HG03066 (cell line): ENCODE measurements at regions not wholly inside any gene's neighbourhood (a gene's known extent, or its start where the extent isn't known, plus 50 kb on each side); places are given as distances from the start of the nearest gene placed in this dataset.
"Not testable (repeated sequence)": the region's sequence is repeated elsewhere in the genome, so short reads cannot be mapped to it uniquely, and the experiment has no call there.

ENCODE experiments used
- ATAC-seq: cut with Tn5 transposase; IDR thresholded peaks from one replicate; pipeline ENCODE4 v1.9.1; 2021; ENCODE audit warnings: low read depth; ENCODE audit not compliant: unreplicated experiment

DNA sequence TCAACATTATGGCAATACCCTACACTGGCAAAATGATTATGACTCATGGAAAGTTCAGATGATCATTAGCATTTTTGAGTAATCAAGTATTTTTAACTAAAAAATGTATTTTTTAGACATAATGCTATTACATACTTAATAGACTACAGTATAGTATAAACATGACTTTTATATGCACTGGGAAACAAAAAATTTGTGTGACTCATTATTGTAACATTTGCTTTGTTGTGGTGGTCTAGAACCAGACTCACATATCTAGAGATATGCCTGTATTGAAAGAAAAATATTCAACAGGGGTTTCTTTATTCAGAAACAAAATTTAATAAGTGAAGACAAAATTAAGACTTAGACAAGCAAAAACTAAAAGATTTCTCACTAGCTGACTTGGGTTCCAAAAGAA lies 385.3 kb upstream of the RIOK2 start:
- ATAC-seq, result no peak

DNA sequence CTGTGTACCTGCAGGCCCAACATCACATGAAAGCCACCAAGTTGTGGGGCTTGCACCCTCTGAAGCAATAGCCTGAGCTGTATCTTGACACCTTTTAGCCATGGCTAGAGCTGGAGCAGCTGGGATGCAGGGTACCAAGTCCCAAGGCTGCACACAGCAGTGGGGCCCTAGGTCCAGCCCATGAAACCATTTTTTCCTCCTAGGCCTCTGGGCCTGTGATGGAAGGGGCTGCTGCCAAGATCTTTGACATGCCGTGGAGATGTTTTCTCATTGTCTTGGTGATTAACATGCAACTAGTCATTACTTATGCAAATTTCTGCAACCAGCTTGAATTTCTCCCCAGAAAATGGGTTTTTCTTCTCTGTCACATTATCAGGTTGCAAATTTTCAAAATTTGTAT lies 387.2 kb upstream of the RIOK2 start:
- no peak for ATAC-seq

GRCh38 chr5:97575322-97575721 lies 392.3 kb upstream of the RIOK2 start:
- no peak for ATAC-seq

GRCh38 chr5:97576956-97577355 lies 393.9 kb upstream of the RIOK2 start:
- ATAC-seq, result no peak

DNA sequence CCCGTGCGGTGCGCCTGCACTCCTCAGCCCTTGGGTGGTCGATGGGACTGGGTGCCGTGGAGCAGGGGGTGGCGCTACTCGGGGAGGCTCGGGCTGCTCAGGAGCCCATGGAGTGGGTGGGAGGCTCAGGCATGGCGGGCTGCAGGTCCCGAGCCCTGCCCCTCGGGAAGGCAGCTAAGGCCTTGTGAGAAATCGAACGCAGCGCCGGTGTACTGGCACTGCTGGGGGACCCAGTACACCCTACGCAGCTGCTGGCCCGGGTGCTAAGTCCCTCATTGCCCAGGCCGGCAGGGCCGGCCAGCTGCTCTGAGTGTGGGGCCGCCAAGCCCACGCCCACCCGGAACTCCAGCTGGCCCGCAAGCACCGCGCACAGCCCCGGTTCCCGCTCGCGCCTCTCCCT lies 396.9 kb upstream of the RIOK2 start:
- not testable (repeated sequence) for ATAC-seq

- no peak for ATAC-seq
Measured at GRCh38 chr5:97580746-97581145, 397.7 kb upstream of the RIOK2 start.

DNA sequence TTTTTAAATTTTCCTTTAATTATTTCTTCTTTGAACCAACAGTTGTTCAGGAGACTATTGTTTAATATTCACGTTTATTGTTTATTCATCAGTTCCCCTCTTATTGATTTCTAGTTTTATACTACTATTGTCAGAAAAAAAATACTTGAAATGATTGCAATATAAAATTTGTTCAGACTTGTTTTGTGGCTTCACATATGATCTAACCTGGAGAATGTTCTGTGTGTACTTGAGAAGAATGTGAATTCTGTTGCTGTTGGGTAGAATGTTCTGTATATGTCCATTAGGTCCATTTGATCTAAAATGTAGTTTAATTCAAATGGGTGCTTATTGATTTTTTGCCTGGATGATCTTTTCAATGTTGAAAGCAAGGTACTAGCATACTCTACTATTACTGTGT lies 408.7 kb upstream of the RIOK2 start:
- no peak for ATAC-seq

DNA sequence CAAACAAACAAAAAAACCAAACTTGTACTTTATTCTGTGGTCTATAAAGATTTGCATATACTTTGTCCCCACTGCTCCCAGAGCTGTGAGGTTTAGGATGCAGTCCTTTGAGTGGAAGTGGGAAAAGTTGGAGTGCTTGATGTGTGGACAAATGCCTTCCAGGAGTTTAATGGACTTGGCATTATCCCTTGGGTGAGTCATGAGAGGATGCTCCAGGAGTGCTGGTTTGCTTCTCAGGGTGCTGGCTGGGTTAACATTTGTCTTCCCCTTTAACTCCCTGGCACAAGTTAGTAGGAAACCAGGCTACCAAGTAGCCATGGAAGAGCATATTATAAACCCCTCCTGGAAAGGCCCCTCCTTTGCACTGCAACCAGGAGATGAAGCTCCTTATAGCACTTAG lies 417.4 kb upstream of the RIOK2 start:
- no peak for ATAC-seq

DNA sequence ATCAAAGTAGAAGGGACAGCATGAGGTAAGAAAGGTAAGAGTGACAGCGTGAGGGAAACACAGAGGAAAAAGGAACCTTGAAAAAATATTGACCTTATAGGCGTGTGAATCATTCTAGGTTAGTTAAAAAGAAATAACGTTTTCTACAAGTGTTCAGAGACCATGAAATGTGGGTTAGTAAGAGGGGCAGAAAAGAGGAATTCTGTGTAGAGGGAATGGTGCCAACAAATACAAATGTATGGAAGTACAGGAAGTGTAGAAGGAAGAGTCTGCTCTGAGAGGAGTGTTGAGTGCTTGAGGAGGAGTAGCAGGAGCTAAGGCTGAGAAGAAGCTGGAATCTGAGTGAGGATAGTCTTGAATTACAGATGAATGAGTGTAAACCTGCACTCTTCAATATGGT lies 418.6 kb upstream of the RIOK2 start:
- ATAC-seq, result no peak

GRCh38 chr5:97606531-97606930 lies 423.5 kb upstream of the RIOK2 start:
- no peak for ATAC-seq

DNA sequence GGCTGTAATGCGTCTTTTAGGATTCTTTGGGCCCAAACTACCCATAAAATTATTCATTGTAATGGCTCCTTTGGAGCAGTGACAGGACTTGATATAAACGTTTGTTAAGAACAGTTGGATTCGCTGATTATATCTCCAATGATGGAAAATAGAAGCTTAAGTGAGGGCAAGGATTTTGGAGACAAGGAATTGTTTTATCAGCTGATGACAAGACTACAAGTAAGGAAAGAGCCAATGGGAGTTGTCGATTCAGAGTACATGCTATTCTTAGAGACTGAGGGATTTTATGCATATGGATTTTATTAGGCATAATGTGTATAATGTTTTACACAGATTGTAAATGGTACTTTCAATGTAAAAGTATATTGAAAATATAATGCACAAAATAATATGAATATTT lies 425.5 kb upstream of the RIOK2 start:
- ATAC-seq, result no peak

DNA sequence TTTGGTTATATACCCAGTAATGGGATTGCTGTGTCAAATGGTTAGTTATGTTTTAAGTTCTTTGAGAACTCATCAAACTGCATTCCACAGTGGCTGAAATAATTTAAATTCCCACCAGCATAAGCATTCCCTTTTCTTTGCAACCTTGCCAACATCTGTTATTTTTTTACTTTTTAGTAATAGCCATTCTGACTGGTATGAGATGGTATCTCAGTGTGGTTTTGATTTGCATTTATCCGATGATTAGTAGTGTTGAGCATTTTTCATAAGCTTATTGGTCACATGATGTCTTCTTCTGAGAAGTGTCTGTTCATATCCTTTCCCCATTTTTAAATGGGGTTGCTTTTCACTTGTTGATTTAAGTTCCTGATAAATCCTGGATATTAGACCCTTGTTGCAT lies 435.7 kb upstream of the RIOK2 start:
- no peak for ATAC-seq

DNA sequence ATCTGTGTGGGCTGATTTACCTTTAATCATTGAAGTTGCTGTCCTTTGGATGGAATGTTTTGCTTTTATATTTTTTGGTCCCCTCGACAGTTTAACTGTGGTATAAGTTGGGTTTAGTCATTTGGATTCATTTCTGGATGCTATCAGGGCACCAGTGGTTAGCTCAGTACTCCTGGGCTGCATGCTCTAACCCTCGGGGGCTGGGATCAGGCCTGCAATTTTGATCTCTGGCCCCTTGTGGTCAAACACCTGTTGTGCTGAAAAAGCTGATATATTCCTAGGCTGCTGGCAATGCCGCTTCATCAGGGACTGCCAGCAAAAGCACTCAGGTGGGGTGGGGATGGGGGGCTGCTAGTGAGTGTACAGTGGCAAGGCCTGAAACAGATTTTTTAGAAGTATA lies 440.4 kb upstream of the RIOK2 start:
- ATAC-seq, result no peak

DNA sequence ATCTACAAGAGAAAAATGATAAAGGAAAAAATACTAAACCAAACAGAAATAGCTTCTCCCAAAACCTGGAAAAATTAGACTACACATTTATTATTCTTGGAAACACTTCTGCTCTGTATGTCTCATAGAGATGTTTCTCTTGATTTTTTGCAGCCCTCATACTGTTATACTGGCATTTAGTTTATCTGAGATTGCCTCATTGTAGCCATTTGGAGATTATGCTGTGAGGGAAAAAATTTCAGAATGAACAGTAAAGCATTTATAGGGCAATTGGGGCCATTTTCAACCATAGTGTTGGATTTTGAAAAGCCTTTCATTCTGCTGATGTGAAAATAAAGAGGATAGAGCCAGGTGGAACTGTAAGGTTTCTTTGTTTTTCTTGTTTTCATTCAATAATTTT lies 441.8 kb upstream of the RIOK2 start:
- no peak for ATAC-seq

DNA sequence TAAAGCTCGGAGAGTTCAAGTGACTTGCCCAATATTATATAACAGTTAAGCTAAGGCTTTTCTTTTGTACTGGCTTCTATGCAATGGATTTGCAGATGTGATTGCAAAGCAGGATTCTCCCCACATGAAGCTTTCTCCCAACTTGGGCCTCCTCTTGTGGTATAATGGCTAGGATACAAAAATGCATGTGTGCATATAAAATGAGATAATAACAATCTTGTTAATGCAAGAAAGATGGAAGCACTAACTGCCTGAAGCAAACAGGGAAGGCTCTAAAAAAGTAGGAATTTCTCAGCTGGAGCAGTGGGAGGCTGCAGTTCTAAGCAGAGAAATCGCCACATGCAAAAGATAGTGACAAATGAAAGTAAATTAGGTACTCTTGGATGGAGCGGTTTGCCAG lies 444.2 kb upstream of the RIOK2 start:
- no peak for ATAC-seq

GRCh38 chr5:97628031-97628430 lies 445.0 kb upstream of the RIOK2 start:
- no peak for ATAC-seq

GRCh38 chr5:97628807-97629206 lies 445.8 kb upstream of the RIOK2 start:
- no peak for ATAC-seq

DNA sequence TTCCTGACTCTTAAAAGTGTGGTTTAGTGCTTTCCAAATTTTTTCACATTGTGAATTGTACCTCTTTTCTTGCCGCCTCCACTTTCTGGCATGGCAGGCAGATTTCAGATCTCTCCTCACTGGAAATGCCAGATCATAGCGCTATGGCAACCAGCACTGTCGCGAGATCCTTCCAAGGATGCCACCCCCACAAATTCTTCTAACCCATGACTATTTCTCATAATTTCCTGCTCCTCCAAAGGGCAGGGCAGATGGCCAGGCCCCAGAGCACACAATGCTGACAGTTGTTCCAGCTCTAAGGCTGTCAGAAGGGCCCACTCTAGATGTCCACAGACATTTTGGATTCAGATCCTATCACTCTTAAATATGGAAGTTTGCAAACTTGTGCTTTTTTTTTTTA lies 446.2 kb upstream of the RIOK2 start:
- no peak for ATAC-seq

- peak; percentile 60 for ATAC-seq
Measured at GRCh38 chr5:97635553-97635952, 452.5 kb upstream of the RIOK2 start.

- no peak for ATAC-seq
Measured at GRCh38 chr5:97636766-97637165, 453.7 kb upstream of the RIOK2 start.

GRCh38 chr5:97641081-97641480 lies 458.0 kb upstream of the RIOK2 start:
- no peak for ATAC-seq

DNA sequence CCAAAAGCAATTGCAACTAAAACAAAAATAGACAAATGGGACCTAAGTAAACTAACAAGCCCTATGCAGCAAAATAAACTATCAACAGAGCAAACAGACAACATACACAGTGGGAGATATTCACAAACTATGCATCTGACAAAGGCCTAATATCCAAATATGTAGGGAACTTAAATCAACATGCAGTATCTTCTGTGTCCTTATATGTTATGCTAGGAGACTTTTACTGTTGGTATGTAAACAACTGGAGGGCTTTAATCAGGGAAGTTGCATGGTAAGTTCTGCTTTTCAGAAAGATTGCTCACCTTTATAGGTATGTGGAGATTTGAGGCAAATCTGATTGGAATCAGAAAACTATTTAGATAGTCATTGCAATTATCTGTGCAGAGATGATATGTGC lies 461.2 kb upstream of the RIOK2 start:
- no peak for ATAC-seq

GRCh38 chr5:97644896-97645295 lies 461.8 kb upstream of the RIOK2 start:
- no peak for ATAC-seq

DNA sequence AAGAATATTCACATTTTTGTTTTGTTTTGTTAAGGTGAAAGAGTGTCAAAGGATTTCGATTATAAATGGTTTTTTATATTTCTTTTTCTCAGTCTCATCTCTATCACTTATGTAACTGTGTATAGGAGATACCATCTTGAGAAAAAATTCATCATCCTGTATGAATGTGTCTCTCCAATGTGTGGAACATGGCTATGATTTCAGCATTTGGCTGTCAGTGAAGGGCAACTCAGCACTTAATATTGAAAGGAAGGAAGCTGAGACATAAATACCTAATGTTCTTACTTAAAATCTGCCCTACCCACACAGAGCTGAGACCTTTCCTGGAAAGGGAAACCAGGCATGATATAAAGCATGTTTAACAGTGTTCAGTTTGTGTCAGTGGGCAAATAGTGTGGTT lies 474.2 kb upstream of the RIOK2 start:
- no peak for ATAC-seq
